Mesodermal cell (in vitro differentiated cells): ENCODE measurements at regions not wholly inside any gene's neighbourhood (a gene's known extent, or its start where the extent isn't known, plus 50 kb on each side); places are given as distances from the start of the nearest gene placed in this dataset.

Experiments
- H3K27ac ChIP-seq: 2 replicates; pipeline ENCODE4 v1.7.0; 2013; ENCODE audit warnings: mild to moderate bottlenecking, low read depth, low read length, moderate library complexity; ENCODE audit not compliant: severe bottlenecking
- H3K36me3 ChIP-seq: 2 replicates; pipeline ENCODE4 v1.7.1; 2013; ENCODE audit warnings: mild to moderate bottlenecking, low read length, moderate library complexity; ENCODE audit not compliant: control insufficient read depth, insufficient read depth
- H3K4me1 ChIP-seq: one replicate; pipeline ENCODE4 v1.7.1; 2013; ENCODE audit warnings: mild to moderate bottlenecking, low read length; ENCODE audit not compliant: insufficient read depth, control insufficient read depth, poor library complexity, severe bottlenecking
- H3K4me3 ChIP-seq: 2 replicates; pipeline ENCODE4 v1.7.0; 2013; ENCODE audit warnings: low read length, control low read depth, mild to moderate bottlenecking; ENCODE audit not compliant: insufficient read depth, poor library complexity, severe bottlenecking; ENCODE audit errors: extremely low read depth
- H3K9me3 ChIP-seq: 2 replicates; pipeline ENCODE4 v1.7.1; 2013; ENCODE audit warnings: mild to moderate bottlenecking, low read length, moderate library complexity; ENCODE audit not compliant: control insufficient read depth
- WGBS, 2 experiments: methylation state at CpG; one replicate each; pipeline ENCODE4 v1.1.5; 2013; ENCODE audit warnings: missing lambda C conversion rate in 2 of 2; ENCODE audit not compliant: insufficient coverage in 2 of 2; 5-methylcytosine and 5-hydroxymethylcytosine counted together

DNA sequence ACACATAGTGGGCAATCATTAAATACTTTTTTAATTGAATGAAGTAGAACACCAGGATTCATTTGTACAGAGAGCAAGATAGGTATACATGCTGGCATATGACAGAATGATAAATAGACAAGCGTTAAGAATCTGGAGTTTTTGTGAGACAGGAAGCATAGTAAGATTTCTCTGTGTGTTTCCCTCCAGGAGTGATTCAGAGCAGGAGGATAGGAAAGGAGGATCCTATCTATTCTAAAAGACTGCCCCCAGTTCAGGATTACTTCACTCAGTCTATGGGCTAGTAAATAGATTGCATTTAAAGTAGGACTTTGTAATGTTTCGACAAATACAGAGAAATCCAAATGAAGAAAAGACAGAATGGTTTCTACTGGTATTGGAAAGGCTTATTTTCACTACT lies 423.7 kb downstream of the PDGFC start:
- Histone ChIP-seq H3K9me3 (no peaks in the 10 kb centered on the region), H3K4me3 (no peak overlapping the region), H3K27ac (peak overlapping the region; percentile 2), H3K4me1 (peaks cover 16% of the 10 kb centered on the region), H3K36me3 (no peaks in the 10 kb centered on the region)
- 60 to 86% methylated on average over 1 of the region's 2 CpGs for WGBS, 2 experiments

DNA sequence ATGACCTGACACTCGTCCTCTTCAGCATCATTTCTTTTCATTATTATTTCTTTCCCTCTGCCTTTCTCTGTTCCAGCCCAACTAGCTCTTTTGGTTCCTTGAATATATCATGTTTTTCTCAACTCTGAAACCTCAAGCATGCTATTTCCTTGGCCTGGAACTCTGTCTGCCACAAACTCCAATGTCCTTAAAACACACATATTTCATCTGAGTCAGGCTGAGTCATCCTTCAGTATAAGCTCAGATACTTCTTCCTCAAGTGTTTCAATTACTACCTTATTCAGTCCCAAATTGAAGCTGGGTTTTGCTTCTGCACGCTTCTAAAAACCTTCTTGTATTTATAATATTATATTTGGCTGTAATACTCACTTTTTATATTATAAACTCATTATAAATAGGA lies 424.2 kb downstream of the PDGFC start:
- Histone ChIP-seq H3K27ac (peak overlapping the region; percentile 58), H3K4me3 (no peak overlapping the region), H3K36me3 (no peaks in the 10 kb centered on the region), H3K4me1 (peaks cover 16% of the 10 kb centered on the region), H3K9me3 (no peaks in the 10 kb centered on the region)
- WGBS, 2 experiments = 69 to 100% methylated on average over 1 of the region's 2 CpGs

DNA sequence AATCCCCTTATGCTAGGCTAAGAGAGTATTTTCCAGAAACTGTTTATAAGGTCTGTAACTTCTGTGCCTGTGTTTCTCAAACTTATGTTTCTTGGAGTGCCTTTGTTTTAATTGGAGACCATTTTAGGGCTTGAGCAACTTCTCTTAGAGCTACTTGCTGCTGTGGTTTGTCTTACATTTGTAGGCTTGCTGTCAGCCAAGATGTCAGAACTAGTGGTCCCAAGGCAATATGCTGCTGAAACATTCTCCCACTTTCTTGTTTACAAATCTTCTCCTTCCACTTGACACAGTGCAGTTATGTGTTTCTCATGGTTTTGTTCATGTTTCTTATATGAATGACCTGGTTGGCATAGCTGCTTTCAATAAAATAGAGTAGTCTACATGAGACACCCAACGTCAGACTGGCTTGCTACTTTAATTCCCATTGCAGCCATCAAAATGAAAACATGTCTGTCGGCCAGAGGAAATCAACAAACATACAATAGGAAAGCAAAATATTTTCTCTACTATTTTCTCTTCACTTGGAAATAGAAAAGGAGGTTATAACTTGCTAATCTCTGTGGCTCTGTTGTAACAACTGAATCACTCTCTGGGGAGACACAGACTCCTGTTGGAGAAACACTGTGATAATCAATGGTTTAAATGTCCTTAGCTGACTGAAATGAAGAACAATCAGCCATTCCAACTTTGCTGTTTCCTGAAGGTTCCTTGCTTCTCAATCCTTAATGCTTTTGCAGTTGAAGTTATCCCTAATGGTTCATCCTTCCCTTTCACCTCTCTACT lies 426.4 kb downstream of the PDGFC start:
- Histone ChIP-seq H3K36me3 (no peaks in the 10 kb centered on the region), H3K27ac (no peak overlapping the region), H3K4me3 (no peak overlapping the region), H3K4me1 (peaks cover 16% of the 10 kb centered on the region), H3K9me3 (no peaks in the 10 kb centered on the region)
- 90% methylated on average over 2 of the region's 2 CpGs; no CpG with 5 or more reads in 1 of the 2 experiments for WGBS, 2 experiments

DNA sequence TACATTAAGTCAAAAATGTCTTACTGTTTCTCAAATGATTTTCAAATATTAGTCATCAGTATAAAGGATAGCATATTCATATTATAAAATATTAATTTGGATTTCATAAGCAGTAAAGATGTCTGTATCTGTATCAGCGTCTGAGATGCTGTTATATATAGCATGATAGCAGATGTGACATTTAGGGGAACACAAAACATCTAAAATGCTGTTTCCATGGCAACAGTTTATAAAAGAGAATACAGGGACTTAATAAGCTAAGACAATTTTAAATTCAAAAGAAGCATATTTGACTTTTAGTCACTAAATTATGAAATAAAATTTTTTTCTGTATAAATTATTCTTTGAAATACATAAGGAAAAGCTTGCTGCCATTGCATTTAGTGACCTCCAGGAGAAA lies 432.2 kb downstream of the PDGFC start:
- Histone ChIP-seq H3K27ac (no peak overlapping the region), H3K36me3 (no peaks in the 10 kb centered on the region), H3K4me3 (no peak overlapping the region), H3K4me1 (no peaks in the 10 kb centered on the region), H3K9me3 (no peaks in the 10 kb centered on the region)
- no CpG with 5 or more reads among the region's 1 CpG for WGBS, 2 experiments

DNA sequence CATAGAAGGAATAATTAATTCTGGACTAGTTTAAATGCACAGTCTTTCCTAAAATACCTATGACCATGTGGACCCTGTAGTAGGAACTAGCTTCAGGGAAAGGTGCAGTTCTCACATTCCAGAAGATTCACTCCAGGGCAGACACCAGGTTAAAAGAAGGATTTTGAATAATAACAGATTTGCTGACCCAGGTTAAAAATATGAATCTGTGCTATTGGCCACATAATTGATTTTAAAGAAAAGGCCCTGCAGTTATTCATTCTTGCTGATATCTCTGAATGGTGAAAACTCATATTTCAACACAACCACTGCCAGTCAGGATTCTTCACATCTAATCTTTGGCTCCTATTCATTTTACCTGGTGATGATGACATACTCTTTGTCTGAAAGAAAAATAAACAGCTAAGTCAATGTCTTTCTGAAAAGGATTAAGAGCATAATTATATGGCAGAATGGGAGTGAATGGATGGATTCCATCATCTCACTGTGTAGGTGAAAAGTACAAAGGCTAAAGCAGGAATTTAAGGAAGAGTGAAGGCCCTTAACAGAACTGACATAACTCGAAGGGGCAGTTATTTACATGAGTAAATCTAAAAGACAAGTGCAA lies 432.8 kb downstream of the PDGFC start:
- Histone ChIP-seq H3K4me3 (no peak overlapping the region), H3K36me3 (no peaks in the 10 kb centered on the region), H3K9me3 (no peaks in the 10 kb centered on the region), H3K4me1 (no peaks in the 10 kb centered on the region), H3K27ac (no peak overlapping the region)
- no CpG with 5 or more reads among the region's 1 CpG for WGBS, 2 experiments

DNA sequence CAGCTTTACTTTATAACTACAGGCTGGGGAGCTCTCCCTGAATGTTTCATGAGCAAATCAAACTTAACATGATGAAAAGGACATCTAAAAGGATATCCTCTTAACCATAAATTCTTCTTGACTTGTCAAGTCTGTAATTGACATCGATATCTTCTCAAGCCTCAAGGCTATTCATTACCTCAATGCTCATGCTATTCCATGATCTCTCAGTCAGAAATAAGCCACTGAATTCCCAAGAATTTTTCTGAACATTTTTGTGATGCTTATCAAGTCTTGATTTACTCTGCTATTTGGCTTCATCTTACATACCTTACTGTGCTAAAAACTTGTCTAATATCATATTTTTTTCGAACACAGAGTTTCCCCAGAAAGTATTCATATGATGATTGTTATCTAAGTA lies 433.4 kb downstream of the PDGFC start:
- 71 to 100% methylated on average over 1 of the region's 2 CpGs for WGBS, 2 experiments
- H3K27ac ChIP-seq = no peak overlapping the region
- H3K4me3 ChIP-seq = no peak overlapping the region

DNA sequence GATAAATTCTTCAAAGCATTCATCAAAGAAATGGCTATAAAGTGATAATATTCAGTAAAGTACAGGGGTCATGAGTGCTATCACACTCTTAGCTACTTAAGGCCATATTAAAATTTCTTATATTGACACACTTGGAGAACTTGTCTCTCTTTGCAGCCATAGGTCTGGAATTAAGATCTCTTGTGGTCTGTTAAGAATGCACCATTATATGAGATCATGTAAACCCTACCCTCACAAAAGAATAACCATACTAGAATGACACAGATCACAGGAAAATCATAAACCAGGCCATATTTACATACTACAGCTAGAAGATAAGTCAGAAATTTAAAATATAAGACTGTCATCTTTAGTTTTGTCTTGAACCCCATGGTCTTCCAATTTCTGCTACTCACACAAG lies 434.3 kb downstream of the PDGFC start:
- Histone ChIP-seq H3K4me1 (no peaks in the 10 kb centered on the region), H3K27ac (no peak overlapping the region), H3K36me3 (no peaks in the 10 kb centered on the region), H3K9me3 (no peaks in the 10 kb centered on the region), H3K4me3 (no peak overlapping the region)

More for the DNA sequence above, 433.4 kb downstream of the PDGFC start:
- H3K4me1 ChIP-seq = no peaks in the 10 kb centered on the region
- H3K36me3 ChIP-seq = no peaks in the 10 kb centered on the region
- no peaks in the 10 kb centered on the region for H3K9me3 ChIP-seq

DNA sequence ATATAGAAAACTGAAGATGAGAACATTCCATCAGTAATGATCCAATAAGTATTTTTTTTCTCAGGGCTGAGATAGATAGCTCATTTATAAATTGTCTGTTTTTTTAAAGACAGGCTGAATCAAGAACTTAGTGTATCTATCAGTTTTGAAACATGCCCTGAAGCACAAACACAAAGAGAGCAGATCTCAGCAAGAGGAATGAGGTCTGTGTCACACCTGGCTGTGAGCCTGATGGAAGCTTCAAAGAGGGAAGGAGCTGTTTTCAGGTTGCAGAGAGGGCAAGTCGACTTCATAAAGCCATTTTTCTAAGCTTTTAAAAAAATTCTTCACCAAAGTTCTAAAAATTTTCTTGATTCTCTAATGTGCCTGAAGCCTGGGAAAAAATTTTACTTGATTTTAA lies 434.9 kb downstream of the PDGFC start:
- Histone ChIP-seq H3K4me3 (no peak overlapping the region), H3K36me3 (no peaks in the 10 kb centered on the region), H3K4me1 (no peaks in the 10 kb centered on the region), H3K27ac (no peak overlapping the region), H3K9me3 (no peaks in the 10 kb centered on the region)
- WGBS, 2 experiments = no CpG with 5 or more reads among the region's 1 CpG

DNA sequence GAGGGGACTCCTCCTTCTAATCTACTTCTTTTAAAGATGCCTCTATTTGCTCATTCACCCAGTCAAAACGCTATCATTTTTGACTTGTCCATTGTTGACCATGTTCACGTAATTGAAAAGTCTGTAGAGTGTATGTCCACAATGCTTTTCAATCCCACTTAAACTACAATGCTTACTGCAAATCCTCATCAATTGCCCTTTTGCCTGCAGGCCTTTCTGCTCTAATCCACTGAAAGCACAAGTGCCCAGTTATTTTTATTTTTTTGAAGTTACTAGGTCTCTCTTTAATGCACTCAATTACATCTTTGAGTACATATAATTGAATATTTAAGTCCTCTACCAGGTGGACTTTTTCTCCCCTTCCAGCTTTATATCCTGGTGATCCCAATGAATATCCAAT lies 437.4 kb downstream of the PDGFC start:
- Histone ChIP-seq H3K4me1 (no peaks in the 10 kb centered on the region), H3K4me3 (no peak overlapping the region), H3K27ac (no peak overlapping the region), H3K36me3 (no peaks in the 10 kb centered on the region), H3K9me3 (no peaks in the 10 kb centered on the region)
- 100% methylated on average over 1 to 2 of the region's 2 CpGs for WGBS, 2 experiments

DNA sequence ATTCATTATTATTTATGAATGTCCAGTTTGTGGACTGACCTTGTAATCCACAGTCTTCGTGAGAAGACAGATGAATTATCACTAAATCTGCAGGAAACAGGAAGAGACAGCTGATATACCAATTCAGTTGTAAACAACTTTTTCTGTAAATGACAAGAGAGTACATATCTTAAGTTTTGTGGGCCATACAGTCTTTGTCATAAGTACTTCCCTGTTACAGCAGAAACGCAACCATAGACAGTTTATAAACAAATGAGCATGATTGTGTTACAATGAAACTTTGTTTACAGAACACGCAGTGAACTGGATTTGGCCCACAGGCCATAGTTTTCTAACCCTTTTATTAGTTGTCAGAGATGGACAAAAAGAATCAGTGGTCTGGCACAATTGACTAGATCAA lies 443.4 kb downstream of the PDGFC start:
- 100% methylated on average over 1 of the region's 3 CpGs; no CpG with 5 or more reads in 1 of the 2 experiments for WGBS, 2 experiments

DNA sequence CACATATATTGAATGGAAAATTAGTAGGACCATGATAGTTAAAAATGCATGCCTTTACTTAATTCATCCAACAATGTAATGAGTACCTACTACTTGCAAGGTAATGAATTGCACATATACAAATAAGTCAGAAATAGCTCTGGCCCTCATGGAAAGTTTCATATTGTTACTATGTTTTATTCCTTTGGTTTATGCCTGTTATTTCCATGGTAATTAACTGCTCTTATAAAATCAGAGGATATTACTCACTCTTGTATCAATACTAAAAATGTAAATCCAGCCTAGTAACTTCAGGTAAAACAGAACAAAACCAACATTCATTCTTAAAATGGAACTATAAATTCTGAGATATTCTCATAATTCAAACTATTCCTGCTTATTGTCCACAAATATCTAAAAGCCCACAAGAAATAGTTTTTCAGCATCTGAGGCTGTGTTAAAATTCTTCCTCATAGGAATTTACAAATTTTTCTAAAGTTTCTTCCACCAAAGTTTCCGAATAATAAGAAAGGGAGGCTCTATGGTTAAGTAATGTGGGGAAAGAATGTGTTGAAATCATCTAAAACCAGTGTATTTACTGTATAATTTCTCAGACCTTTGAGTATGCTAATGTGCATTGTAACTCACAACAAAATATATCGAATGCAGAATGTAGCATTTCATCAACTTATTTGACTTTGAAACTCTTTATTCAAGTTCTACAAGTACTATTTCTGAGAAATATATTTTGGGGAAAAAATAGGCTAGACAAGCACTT lies 444.2 kb downstream of the PDGFC start:
- Histone ChIP-seq H3K27ac (no peak overlapping the region), H3K4me1 (no peaks in the 10 kb centered on the region), H3K9me3 (no peaks in the 10 kb centered on the region), H3K4me3 (no peak overlapping the region), H3K36me3 (no peaks in the 10 kb centered on the region)
- WGBS, 2 experiments = no CpG with 5 or more reads among the region's 2 CpGs

More for the DNA sequence above, 443.4 kb downstream of the PDGFC start:
- H3K4me1 ChIP-seq = no peaks in the 10 kb centered on the region
- H3K9me3 ChIP-seq = no peaks in the 10 kb centered on the region
- no peaks in the 10 kb centered on the region for H3K36me3 ChIP-seq
- no peak overlapping the region for H3K4me3 ChIP-seq
- H3K27ac ChIP-seq = no peak overlapping the region
